H9 (cell line): ENCODE measurements at regions not wholly inside any gene's neighbourhood (a gene's known extent, or its start where the extent isn't known, plus 50 kb on each side); places are given as distances from the start of the nearest gene placed in this dataset.

ENCODE experiments used
- DNase-seq: peaks from one replicate; pipeline ENCODE4 v3.0.0-alpha.2; 2017
- H2AFZ ChIP-seq: one replicate; pipeline ENCODE4 v1.6.1; 2013; ENCODE audit warnings: mild to moderate bottlenecking, low read length, control low read depth, moderate library complexity
- H2AK5ac ChIP-seq: 2 replicates; pipeline ENCODE4 v1.6.1; 2013; ENCODE audit warnings: low read length, control low read depth, mixed read lengths; ENCODE audit not compliant: insufficient read length
- H2BK120ac ChIP-seq: one replicate; pipeline ENCODE4 v1.6.1; 2013; ENCODE audit warnings: low read depth, mild to moderate bottlenecking, low read length, control low read depth, inconsistent platforms; ENCODE audit not compliant: poor library complexity, severe bottlenecking
- H2BK12ac ChIP-seq: 2 replicates; pipeline ENCODE4 v1.6.1; 2013; ENCODE audit warnings: low read length, control low read depth, mixed read lengths, low read depth; ENCODE audit not compliant: insufficient read length
- H2BK15ac ChIP-seq: 2 replicates; pipeline ENCODE4 v1.6.1; 2013; ENCODE audit warnings: low read depth, low read length, control low read depth
- H2BK20ac ChIP-seq: one replicate; pipeline ENCODE4 v1.6.1; 2013; ENCODE audit warnings: low read depth, mild to moderate bottlenecking, low read length, control low read depth, inconsistent platforms; ENCODE audit not compliant: poor library complexity, severe bottlenecking
- H2BK5ac ChIP-seq: 2 replicates; pipeline ENCODE4 v1.6.1; 2013; ENCODE audit warnings: low read length, control low read depth, mixed read lengths; ENCODE audit not compliant: insufficient read length
- H3K14ac ChIP-seq: 2 replicates; pipeline ENCODE4 v1.6.1; 2013; ENCODE audit warnings: low read length, control low read depth; ENCODE audit not compliant: insufficient read depth
- H3K18ac ChIP-seq: 2 replicates; pipeline ENCODE4 v1.6.1; 2013; ENCODE audit warnings: low read depth, mild to moderate bottlenecking, mixed read lengths, low read length, control low read depth; ENCODE audit not compliant: insufficient read length
- H3K23ac ChIP-seq: 2 replicates; pipeline ENCODE4 v1.6.1; 2013; ENCODE audit warnings: low read length, control low read depth, mixed read lengths, low read depth; ENCODE audit not compliant: insufficient read length
- H3K23me2 ChIP-seq: 2 replicates; pipeline ENCODE4 v1.6.1; 2013; ENCODE audit warnings: low read depth, mild to moderate bottlenecking, mixed read lengths, low read length, control low read depth; ENCODE audit not compliant: insufficient read length, poor library complexity, severe bottlenecking
- H3K27ac ChIP-seq: 2 replicates; pipeline ENCODE4 v1.5.1; 2013; ENCODE audit warnings: low read length, control low read depth, mixed read lengths, low read depth; ENCODE audit not compliant: insufficient read length
- H3K27me3 ChIP-seq: 2 replicates; pipeline ENCODE4 v1.6.1; 2013; ENCODE audit warnings: low read length, control low read depth, inconsistent platforms; ENCODE audit not compliant: insufficient read depth
- H3K4ac ChIP-seq: 2 replicates; pipeline ENCODE4 v1.6.1; 2013; ENCODE audit warnings: low read depth, mild to moderate bottlenecking, control low read depth, inconsistent platforms, low read length, moderate library complexity
- H3K4me1 ChIP-seq: 2 replicates; pipeline ENCODE4 v1.6.1; 2013; ENCODE audit warnings: low read length, control low read depth, inconsistent platforms; ENCODE audit not compliant: insufficient read depth
- H3K4me2 ChIP-seq: 2 replicates; pipeline ENCODE4 v1.6.1; 2013; ENCODE audit warnings: low read length, control low read depth, mixed read lengths; ENCODE audit not compliant: insufficient read length, insufficient read depth
- H3K56ac ChIP-seq: 2 replicates; pipeline ENCODE4 v1.6.1; 2013; ENCODE audit warnings: low read depth, mild to moderate bottlenecking, mixed read lengths, low read length, control low read depth; ENCODE audit not compliant: insufficient read length
- H3K79me1 ChIP-seq: 2 replicates; pipeline ENCODE4 v1.6.1; 2013; ENCODE audit warnings: low read depth, mild to moderate bottlenecking, moderate library complexity, low read length, control low read depth, inconsistent platforms; ENCODE audit not compliant: insufficient read depth, poor library complexity, severe bottlenecking
- H3K79me2 ChIP-seq: 2 replicates; pipeline ENCODE4 v1.6.1; 2013; ENCODE audit warnings: low read length, control low read depth, inconsistent platforms; ENCODE audit not compliant: insufficient read depth
- H3K9ac ChIP-seq: 2 replicates; pipeline ENCODE4 v1.6.1; 2013; ENCODE audit warnings: low read length, control low read depth, mixed read lengths; ENCODE audit not compliant: insufficient read length; ENCODE audit errors: extremely low read depth
- H3K9me3 ChIP-seq: one replicate; pipeline ENCODE4 v1.6.1; 2013; ENCODE audit warnings: low read depth, low read length, inconsistent platforms; ENCODE audit not compliant: control insufficient read depth
- H3T11ph ChIP-seq: one replicate; pipeline ENCODE4 v1.6.1; 2013; ENCODE audit warnings: mild to moderate bottlenecking, low read length, control low read depth, inconsistent platforms
- H4K20me1 ChIP-seq: one replicate; pipeline ENCODE4 v1.6.1; 2013; ENCODE audit not compliant: control insufficient read depth, insufficient read length, insufficient read depth
- H4K5ac ChIP-seq: 2 replicates; pipeline ENCODE4 v1.6.1; 2013; ENCODE audit warnings: low read depth, mild to moderate bottlenecking, mixed read lengths, low read length, control low read depth; ENCODE audit not compliant: insufficient read length
- H4K8ac ChIP-seq: replicated peaks from 2 replicates; pipeline ENCODE4 v1.6.1; 2013; ENCODE audit warnings: low read length, control low read depth, mixed read lengths, low read depth; ENCODE audit not compliant: insufficient read length
- H4K91ac ChIP-seq: 2 replicates; pipeline ENCODE4 v1.6.1; 2013; ENCODE audit warnings: low read depth, mild to moderate bottlenecking, moderate library complexity, mixed read lengths, low read length, control low read depth; ENCODE audit not compliant: insufficient read length
- H3K27ac Mint-ChIP-seq, 3 experiments: 2 replicates in 2 of 3; 3 replicates in 1 of 3; pipeline ENCODE4 v1.8.0; 2020 to 2021; ENCODE audit warnings: mixed read lengths in 3 of 3, mild to moderate bottlenecking in 1 of 3, moderate library complexity in 1 of 3
- H3K27me3 Mint-ChIP-seq: 2 replicates; pipeline ENCODE4 v1.8.0; 2021; ENCODE audit warnings: low read depth, mild to moderate bottlenecking, moderate library complexity, mixed read lengths
- H3K36me3 Mint-ChIP-seq, 3 experiments: 2 replicates in 2 of 3; 3 replicates in 1 of 3; pipeline ENCODE4 v1.8.0; 2020 to 2021; ENCODE audit warnings: low read depth in 3 of 3, mixed read lengths in 3 of 3; ENCODE audit not compliant: insufficient read depth in 1 of 3
- H3K4me1 Mint-ChIP-seq, 2 experiments: 2 replicates each; pipeline ENCODE4 v1.8.0; 2020; ENCODE audit warnings: mixed read lengths in 2 of 2
- H3K4me3 Mint-ChIP-seq, 2 experiments: 2 replicates in 1 of 2; 3 replicates in 1 of 2; pipeline ENCODE4 v1.8.0; 2020 to 2021; ENCODE audit warnings: mild to moderate bottlenecking in 2 of 2, mixed read lengths in 2 of 2, moderate library complexity in 1 of 2
- H3K9me3 Mint-ChIP-seq, 2 experiments: 2 replicates in 1 of 2; 3 replicates in 1 of 2; pipeline ENCODE4 v1.8.0; 2020; ENCODE audit warnings: mild to moderate bottlenecking in 2 of 2, mixed read lengths in 2 of 2, moderate library complexity in 1 of 2
- CTCF ChIP-seq: fragments of 200-600 bp; sonication (generic); conservative IDR thresholded peaks from 3 replicates; pipeline ENCODE4 v1.8.0; 2021; ENCODE audit warnings: antibody characterized with exemption, mild to moderate bottlenecking

- no peak overlapping the region for H2AFZ ChIP-seq
- no peak overlapping the region for H3K4ac ChIP-seq
- peaks cover 2% of the 10 kb centered on the region; the same call in 1 of the 2 replicates for H3K27me3 Mint-ChIP-seq
- peak overlapping the region in 2 of 3 experiments; percentile 23 to 91; a peak in 3 of 7 replicates for H3K27ac Mint-ChIP-seq
- H3K23ac ChIP-seq = no peak overlapping the region
- no peak overlapping the region for H3K27ac ChIP-seq
- H3K23me2 ChIP-seq = no peaks in the 10 kb centered on the region
- H3K14ac ChIP-seq = no peak overlapping the region
- H3K4me1 ChIP-seq = no peaks in the 10 kb centered on the region; the same call in 1 of the 2 replicates
- H3K36me3 Mint-ChIP-seq = peaks cover 7 to 21% (median 10%) of the 10 kb centered on the region in 3 experiments; a peak in 6 of 7 replicates
- H3K9me3 ChIP-seq = no peaks in the 10 kb centered on the region
- no peak overlapping the region; a peak in 1 of 5 replicates for H3K4me3 Mint-ChIP-seq
- peaks cover 23 to 30% of the 10 kb centered on the region in 2 experiments for H3K4me1 Mint-ChIP-seq
- H3K27me3 ChIP-seq = no peaks in the 10 kb centered on the region
- no peaks in the 10 kb centered on the region for H3K79me1 ChIP-seq
- H4K20me1 ChIP-seq = no peaks in the 10 kb centered on the region
- peaks cover 12 to 16% of the 10 kb centered on the region in 2 experiments for H3K9me3 Mint-ChIP-seq
- H2BK20ac ChIP-seq = no peak overlapping the region
- H2AK5ac ChIP-seq = no peak overlapping the region
- no peak overlapping the region for H3K4me2 ChIP-seq
- no peak overlapping the region for H3K56ac ChIP-seq
- no peak overlapping the region for H3T11ph ChIP-seq
- H2BK5ac ChIP-seq = no peak overlapping the region
- H2BK15ac ChIP-seq = no peak overlapping the region
- no peak for DNase-seq
- no peak overlapping the region for H4K91ac ChIP-seq
- H3K9ac ChIP-seq = no peak overlapping the region
- no peak overlapping the region for H3K18ac ChIP-seq
- H2BK120ac ChIP-seq = no peak overlapping the region
- H3K79me2 ChIP-seq = no peaks in the 10 kb centered on the region
- H4K8ac ChIP-seq = no peak overlapping the region
- no peak overlapping the region for H2BK12ac ChIP-seq
- TF ChIP-seq CTCF = no peak
- no peak overlapping the region for H4K5ac ChIP-seq
Measured at GRCh38 chr13:82900453-82900852, 981.8 kb downstream of the SLITRK1 start.
